SJSA1 (cell line): ENCODE measurements at regions not wholly inside any gene's neighbourhood (a gene's known extent, or its start where the extent isn't known, plus 50 kb on each side); places are given as distances from the start of the nearest gene placed in this dataset.

Experiments
- DNase-seq, 2 experiments: peaks; one replicate each; pipeline ENCODE4 v3.0.0-alpha.2; 2015 to 2020; ENCODE audit warnings: low spot score in 2 of 2, low read depth in 1 of 2
- H3K27ac ChIP-seq: fragments of 250-450 bp; sonication (Bioruptor Pico); 2 replicates; pipeline ENCODE4 v1.5.1; 2020; ENCODE audit warnings: mild to moderate bottlenecking, moderate library complexity
- H3K27me3 ChIP-seq: fragments of 250-450 bp; sonication (Bioruptor Pico); replicated peaks from 2 replicates; pipeline ENCODE4 v1.5.1; 2020; ENCODE audit warnings: mild to moderate bottlenecking, moderate library complexity
- H3K36me3 ChIP-seq: fragments of 250-450 bp; sonication (Bioruptor Pico); 2 replicates; pipeline ENCODE4 v1.5.1; 2020; ENCODE audit warnings: mild to moderate bottlenecking
- H3K4me1 ChIP-seq: fragments of 250-450 bp; sonication (Bioruptor Pico); replicated peaks from 2 replicates; pipeline ENCODE4 v1.6.1; 2021; ENCODE audit warnings: mild to moderate bottlenecking
- H3K4me3 ChIP-seq: fragments of 250-450 bp; sonication (Bioruptor Pico); 2 replicates; pipeline ENCODE4 v1.5.1; 2020; ENCODE audit warnings: mild to moderate bottlenecking
- H3K9me3 ChIP-seq: fragments of 250-450 bp; sonication (Bioruptor Pico); replicated peaks from 2 replicates; pipeline ENCODE4 v1.5.1; 2020; ENCODE audit warnings: mild to moderate bottlenecking

- H3K36me3 ChIP-seq = no peaks in the 10 kb centered on the region
- DNase-seq = no peak
- no peak overlapping the region for H3K27ac ChIP-seq
- no peaks in the 10 kb centered on the region for H3K27me3 ChIP-seq
- H3K9me3 ChIP-seq = no peaks in the 10 kb centered on the region
- no peaks in the 10 kb centered on the region for H3K4me1 ChIP-seq
- H3K4me3 ChIP-seq = no peak overlapping the region
Observed at GRCh38 chr2:41111836-41112627, 660.1 kb upstream of the SLC8A1 start.

DNA sequence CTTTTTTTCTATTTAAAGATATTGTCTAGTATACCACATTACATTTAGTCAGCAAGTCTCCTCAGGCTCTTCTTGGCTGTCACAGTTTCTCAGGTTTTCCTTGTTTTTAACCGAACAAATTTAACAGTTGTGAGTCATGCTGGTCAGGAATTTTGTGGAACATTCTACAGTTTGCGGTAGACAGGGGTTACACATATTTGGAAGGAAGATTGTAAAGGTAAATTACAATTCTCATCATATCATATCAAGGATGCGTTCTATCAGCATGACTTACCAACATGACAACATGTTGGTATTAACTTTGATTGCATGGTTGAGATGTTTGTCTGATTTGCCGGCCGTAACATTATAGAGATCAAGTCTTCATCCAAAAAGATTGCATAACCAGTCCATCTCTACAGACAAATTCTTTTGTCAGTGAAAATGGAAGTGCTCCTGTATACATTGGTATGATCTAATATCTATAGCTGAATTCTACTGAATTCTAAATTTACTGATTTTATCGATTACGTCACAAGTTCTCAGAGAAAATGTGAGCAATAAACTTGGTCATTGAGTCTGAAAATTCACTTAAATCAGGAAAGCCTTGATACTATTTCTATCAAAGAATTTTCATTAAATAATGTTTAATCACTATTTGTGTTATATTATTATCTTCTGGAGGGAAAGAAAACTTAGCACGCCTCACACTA lies 664.4 kb upstream of the SLC8A1 start:
- H3K36me3 ChIP-seq = no peaks in the 10 kb centered on the region
- no peaks in the 10 kb centered on the region for H3K4me1 ChIP-seq
- no peaks in the 10 kb centered on the region for H3K9me3 ChIP-seq
- no peak for DNase-seq
- no peak overlapping the region for H3K4me3 ChIP-seq
- no peaks in the 10 kb centered on the region for H3K27me3 ChIP-seq
- H3K27ac ChIP-seq = no peak overlapping the region

GRCh38 chr2:41119489-41119888 lies 667.6 kb upstream of the SLC8A1 start:
- H3K36me3 ChIP-seq = no peaks in the 10 kb centered on the region
- H3K27ac ChIP-seq = no peak overlapping the region
- H3K9me3 ChIP-seq = no peaks in the 10 kb centered on the region
- no peaks in the 10 kb centered on the region for H3K4me1 ChIP-seq
- no peak for DNase-seq
- no peaks in the 10 kb centered on the region for H3K27me3 ChIP-seq
- H3K4me3 ChIP-seq = no peak overlapping the region

GRCh38 chr2:41123341-41123740 lies 671.5 kb upstream of the SLC8A1 start:
- H3K36me3 ChIP-seq = no peaks in the 10 kb centered on the region
- no peaks in the 10 kb centered on the region for H3K9me3 ChIP-seq
- H3K4me1 ChIP-seq = no peaks in the 10 kb centered on the region
- H3K4me3 ChIP-seq = no peak overlapping the region
- no peaks in the 10 kb centered on the region for H3K27me3 ChIP-seq
- DNase-seq = no peak
- H3K27ac ChIP-seq = no peak overlapping the region

DNA sequence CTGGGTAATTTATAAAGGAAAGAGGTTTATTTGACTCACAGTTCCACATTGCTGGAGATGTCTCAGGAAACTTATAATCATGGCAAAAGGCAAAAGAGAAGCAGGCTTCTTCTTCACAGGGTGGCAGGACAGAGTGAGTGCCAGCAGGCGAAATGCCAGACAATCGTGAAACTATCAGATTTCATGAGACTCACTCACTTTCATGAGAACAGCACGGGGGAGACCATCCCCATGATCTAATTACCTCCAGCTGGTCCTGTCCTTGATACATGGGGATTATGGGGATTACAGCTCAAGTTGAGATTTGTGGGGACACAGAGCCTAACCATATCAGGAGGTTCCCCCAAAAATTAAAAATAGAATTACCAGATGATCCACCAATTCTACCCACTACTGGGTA lies 675.5 kb upstream of the SLC8A1 start:
- no peaks in the 10 kb centered on the region for H3K9me3 ChIP-seq
- H3K36me3 ChIP-seq = no peaks in the 10 kb centered on the region
- H3K4me1 ChIP-seq = no peaks in the 10 kb centered on the region
- DNase-seq = no peak
- no peaks in the 10 kb centered on the region for H3K27me3 ChIP-seq
- no peak overlapping the region for H3K4me3 ChIP-seq
- no peak overlapping the region for H3K27ac ChIP-seq

GRCh38 chr2:41129988-41130387 lies 678.1 kb upstream of the SLC8A1 start:
- no peak overlapping the region for H3K4me3 ChIP-seq
- DNase-seq = no peak
- H3K27me3 ChIP-seq = no peaks in the 10 kb centered on the region
- H3K9me3 ChIP-seq = no peaks in the 10 kb centered on the region
- H3K27ac ChIP-seq = no peak overlapping the region
- no peaks in the 10 kb centered on the region for H3K4me1 ChIP-seq
- H3K36me3 ChIP-seq = no peaks in the 10 kb centered on the region

GRCh38 chr2:41137031-41137430 lies 685.1 kb upstream of the SLC8A1 start:
- Histone ChIP-seq H3K27ac (no peak overlapping the region), H3K36me3 (no peaks in the 10 kb centered on the region), H3K4me3 (no peak overlapping the region), H3K4me1 (no peaks in the 10 kb centered on the region), H3K9me3 (no peaks in the 10 kb centered on the region), H3K27me3 (no peaks in the 10 kb centered on the region)
- DNase-seq = no peak

DNA sequence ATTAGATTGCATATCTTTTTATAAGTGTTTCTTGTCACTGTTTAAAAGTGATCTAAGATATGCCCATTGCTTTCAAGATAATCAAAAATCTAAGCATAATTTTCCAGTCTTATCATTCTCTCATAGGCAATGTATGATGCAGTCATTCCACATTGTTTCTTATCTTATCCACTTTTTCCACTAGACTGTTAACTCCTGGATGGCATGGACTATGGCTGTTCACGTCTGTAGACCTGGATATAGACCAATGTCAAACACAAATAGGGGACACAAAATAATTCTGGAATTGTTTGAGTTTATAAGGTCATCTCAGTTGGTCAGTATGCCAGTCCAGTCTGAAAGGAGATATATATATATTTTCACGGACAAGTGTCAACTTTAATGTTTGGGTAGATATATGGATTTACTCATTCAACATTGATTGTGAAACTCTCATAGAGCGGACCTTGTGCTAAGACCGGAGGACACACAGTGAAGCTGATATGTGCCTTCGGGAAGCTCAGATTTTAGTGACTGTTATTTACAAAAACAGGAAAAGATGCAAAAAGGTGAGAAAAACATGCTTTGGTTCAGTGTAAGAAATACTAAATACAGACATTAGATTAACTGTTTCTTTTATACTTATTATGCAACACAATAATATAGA lies 689.4 kb upstream of the SLC8A1 start:
- Histone ChIP-seq H3K27me3 (no peaks in the 10 kb centered on the region), H3K36me3 (no peaks in the 10 kb centered on the region), H3K27ac (no peak overlapping the region), H3K4me3 (no peak overlapping the region), H3K4me1 (no peaks in the 10 kb centered on the region), H3K9me3 (no peaks in the 10 kb centered on the region)
- no peak for DNase-seq

- H3K9me3 ChIP-seq = no peaks in the 10 kb centered on the region
- H3K4me1 ChIP-seq = no peaks in the 10 kb centered on the region
- H3K4me3 ChIP-seq = no peak overlapping the region
- no peaks in the 10 kb centered on the region for H3K27me3 ChIP-seq
- DNase-seq = no peak
- H3K36me3 ChIP-seq = no peaks in the 10 kb centered on the region
- H3K27ac ChIP-seq = no peak overlapping the region
Observed at GRCh38 chr2:41142478-41142877, 690.6 kb upstream of the SLC8A1 start.

GRCh38 chr2:41145066-41145465 lies 693.2 kb upstream of the SLC8A1 start:
- Histone ChIP-seq H3K27ac (no peak overlapping the region), H3K36me3 (no peaks in the 10 kb centered on the region), H3K9me3 (no peaks in the 10 kb centered on the region), H3K4me3 (no peak overlapping the region), H3K4me1 (no peaks in the 10 kb centered on the region), H3K27me3 (no peaks in the 10 kb centered on the region)
- DNase-seq = no peak

- no peak overlapping the region for H3K27ac ChIP-seq
- H3K36me3 ChIP-seq = no peaks in the 10 kb centered on the region
- no peaks in the 10 kb centered on the region for H3K27me3 ChIP-seq
- no peak for DNase-seq
- no peak overlapping the region for H3K4me3 ChIP-seq
- H3K4me1 ChIP-seq = no peaks in the 10 kb centered on the region
- no peaks in the 10 kb centered on the region for H3K9me3 ChIP-seq
Observed at GRCh38 chr2:41149054-41149453, 697.2 kb upstream of the SLC8A1 start.

- DNase-seq = no peak
- no peaks in the 10 kb centered on the region for H3K4me1 ChIP-seq
- no peak overlapping the region for H3K27ac ChIP-seq
- H3K9me3 ChIP-seq = no peaks in the 10 kb centered on the region
- no peaks in the 10 kb centered on the region for H3K36me3 ChIP-seq
- H3K4me3 ChIP-seq = no peak overlapping the region
- H3K27me3 ChIP-seq = no peaks in the 10 kb centered on the region
Observed at GRCh38 chr2:41151746-41152145, 699.9 kb upstream of the SLC8A1 start.

DNA sequence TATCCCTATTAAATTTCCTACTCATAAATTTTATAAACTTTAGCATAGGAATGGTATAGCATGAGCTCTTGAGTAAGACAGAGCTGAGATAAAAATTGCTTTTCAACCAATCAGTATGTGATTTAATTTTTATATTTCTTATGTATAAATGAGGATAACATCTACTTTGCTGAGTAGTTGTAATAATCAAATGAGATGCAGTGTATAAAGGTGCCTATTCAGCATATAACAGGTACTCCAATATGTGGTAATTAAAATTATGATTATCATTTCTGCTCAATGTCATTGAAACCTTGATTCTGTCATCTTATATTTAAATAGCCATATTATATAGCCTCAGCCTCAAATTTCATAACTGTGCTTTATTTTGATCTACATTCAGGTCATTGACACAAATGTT lies 700.4 kb upstream of the SLC8A1 start:
- no peak overlapping the region for H3K4me3 ChIP-seq
- no peaks in the 10 kb centered on the region for H3K4me1 ChIP-seq
- no peaks in the 10 kb centered on the region for H3K27me3 ChIP-seq
- no peak overlapping the region for H3K27ac ChIP-seq
- DNase-seq = no peak
- H3K9me3 ChIP-seq = no peaks in the 10 kb centered on the region
- H3K36me3 ChIP-seq = no peaks in the 10 kb centered on the region

DNA sequence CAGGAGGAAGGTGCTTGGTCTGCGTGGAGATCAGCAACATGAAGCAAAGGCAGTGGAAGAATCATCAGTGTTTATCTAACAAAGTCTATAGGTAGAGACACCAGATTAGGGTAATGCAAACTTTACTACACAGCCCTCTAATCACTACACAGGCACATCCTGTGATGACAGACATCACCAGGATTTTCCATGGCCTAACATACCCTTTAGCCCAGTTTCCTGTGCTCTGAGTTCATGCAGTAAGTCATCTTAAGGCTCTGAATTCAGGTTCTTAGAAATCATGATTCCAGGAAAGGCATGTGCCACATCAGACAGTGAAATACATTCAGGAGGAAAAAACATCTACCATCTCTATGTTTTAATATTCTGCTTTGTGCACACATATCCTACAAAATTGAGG lies 708.5 kb upstream of the SLC8A1 start:
- Histone ChIP-seq H3K27me3 (0 out of 2 replicates have a peak, but pooled peaks cover 2% of the 10 kb centered on the region), H3K4me3 (no peak overlapping the region), H3K4me1 (no peaks in the 10 kb centered on the region), H3K27ac (no peak overlapping the region), H3K36me3 (no peaks in the 10 kb centered on the region), H3K9me3 (no peaks in the 10 kb centered on the region)
- DNase-seq = no peak
